ENCODE measurements at regions not wholly inside any gene's neighbourhood (a gene's known extent, or its start where the extent isn't known, plus 50 kb on each side); places are given as distances from the start of the nearest gene placed in this dataset.
"Not testable (repeated sequence)": the region's sequence is repeated elsewhere in the genome, so short reads cannot be mapped to it uniquely, and the experiment has no call there.

- CTCF ChIA-PET = interaction anchor here (0.7 kb wide), 2 partner anchors 775 to 1058 kb away, joined by 3 read pairs; no protein-coding TSS in a partner anchor
These were observed 150.6 kb downstream of the MYCN start for GRCh38 chr2:16090650-16091575.

GRCh38 chr2:16089491-16089890, 149.1 kb downstream of the MYCN start:
- DNase-seq (ENCODE audit: extremely low spot score); CTCF ChIA-PET; POLR2A ChIA-PET: not testable (repeated sequence)

More at GRCh38 chr2:16090650-16091575, 150.6 kb downstream of the MYCN start:
- POLR2A ChIA-PET = no interaction called here
- TF ChIP-seq BHLHE40 (IDR thresholded peaks at IDR 0.05; ENCODE audit: borderline replicate concordance) = no peak
- no peak for TF ChIP-seq TARDBP (IDR thresholded peaks at IDR 0.05)
- no peak for DNase-seq (ENCODE audit: extremely low spot score)

- TF ChIP-seq BHLHE40 (IDR thresholded peaks at IDR 0.05; ENCODE audit: borderline replicate concordance) (no peak), PKNOX1 (IDR thresholded peaks at IDR 0.05) (no peak), CTBP1 (IDR thresholded peaks at IDR 0.05; ENCODE audit: borderline replicate concordance) (no peak), LEF1 (IDR thresholded peaks at IDR 0.05; ENCODE audit: borderline replicate concordance) (no peak), ARNT (IDR thresholded peaks at IDR 0.05) (no peak), ELF4 (IDR thresholded peaks at IDR 0.05) (no peak), NFRKB (IDR thresholded peaks at IDR 0.05) (no peak)
- CTCF ChIA-PET = no interaction called here
- DNase-seq (ENCODE audit: extremely low spot score) = no peak
- POLR2A ChIA-PET = no interaction called here
These were observed 148.4 kb downstream of the MYCN start for GRCh38 chr2:16088802-16089112.

- CTCF ChIA-PET = no interaction called here
- TF ChIP-seq FOXM1 (IDR thresholded peaks at IDR 0.05; ENCODE audit: borderline replicate concordance) (no peak), BHLHE40 (IDR thresholded peaks at IDR 0.05; ENCODE audit: borderline replicate concordance) (no peak), L3MBTL2 (conservative IDR thresholded peaks at IDR 0.05) (no peak), TARDBP (IDR thresholded peaks at IDR 0.05) (no peak), FOXK2 (IDR thresholded peaks at IDR 0.05) (no peak), ARNT (IDR thresholded peaks at IDR 0.05) (no peak), SUZ12 (IDR thresholded peaks at IDR 0.05) (no peak), LEF1 (IDR thresholded peaks at IDR 0.05; ENCODE audit: borderline replicate concordance) (no peak), HDGF (IDR thresholded peaks at IDR 0.05; ENCODE audit: borderline replicate concordance) (no peak), SP1 (IDR thresholded peaks at IDR 0.05) (no peak), NFRKB (IDR thresholded peaks at IDR 0.05) (no peak), CTBP1 (IDR thresholded peaks at IDR 0.05; ENCODE audit: borderline replicate concordance) (no peak), ELF4 (IDR thresholded peaks at IDR 0.05) (no peak), PKNOX1 (IDR thresholded peaks at IDR 0.05) (no peak), ZNF384 (IDR thresholded peaks at IDR 0.05) (no peak), FOXA1 (IDR thresholded peaks at IDR 0.05) (no peak)
- POLR2A ChIA-PET = no interaction called here
- DNase-seq (ENCODE audit: extremely low spot score) = no peak
These were observed 147.9 kb downstream of the MYCN start for GRCh38 chr2:16088035-16088801.

- CTCF ChIA-PET; DNase-seq (ENCODE audit: extremely low spot score); POLR2A ChIA-PET: not testable (repeated sequence)
These were observed 145.8 kb downstream of the MYCN start for GRCh38 chr2:16086136-16086535.

- no peak for TF ChIP-seq NFRKB (IDR thresholded peaks at IDR 0.05)
- POLR2A ChIA-PET = no interaction called here
- CTCF ChIA-PET = no interaction called here
- no peak for DNase-seq (ENCODE audit: extremely low spot score)
These were observed 144.7 kb downstream of the MYCN start for GRCh38 chr2:16085073-16085472.

GRCh38 chr2:16084274-16084673, 143.9 kb downstream of the MYCN start:
- ChIA-PET POLR2A (no interaction called here), CTCF (no interaction called here)
- TF ChIP-seq LEF1 (IDR thresholded peaks at IDR 0.05; ENCODE audit: borderline replicate concordance) (no peak), PKNOX1 (IDR thresholded peaks at IDR 0.05) (no peak), SUZ12 (IDR thresholded peaks at IDR 0.05) (no peak), FOXK2 (IDR thresholded peaks at IDR 0.05) (no peak), FOXM1 (IDR thresholded peaks at IDR 0.05; ENCODE audit: borderline replicate concordance) (no peak), ARNT (IDR thresholded peaks at IDR 0.05) (no peak), HDGF (IDR thresholded peaks at IDR 0.05; ENCODE audit: borderline replicate concordance) (no peak), NFRKB (IDR thresholded peaks at IDR 0.05) (no peak), ELF4 (IDR thresholded peaks at IDR 0.05) (no peak), L3MBTL2 (conservative IDR thresholded peaks at IDR 0.05) (no peak), SP1 (IDR thresholded peaks at IDR 0.05) (no peak)
- no peak for DNase-seq (ENCODE audit: extremely low spot score)
